ENCODE measurements at regions not wholly inside any gene's neighbourhood (a gene's known extent, or its start where the extent isn't known, plus 50 kb on each side); places are given as distances from the start of the nearest gene placed in this dataset.

DNA sequence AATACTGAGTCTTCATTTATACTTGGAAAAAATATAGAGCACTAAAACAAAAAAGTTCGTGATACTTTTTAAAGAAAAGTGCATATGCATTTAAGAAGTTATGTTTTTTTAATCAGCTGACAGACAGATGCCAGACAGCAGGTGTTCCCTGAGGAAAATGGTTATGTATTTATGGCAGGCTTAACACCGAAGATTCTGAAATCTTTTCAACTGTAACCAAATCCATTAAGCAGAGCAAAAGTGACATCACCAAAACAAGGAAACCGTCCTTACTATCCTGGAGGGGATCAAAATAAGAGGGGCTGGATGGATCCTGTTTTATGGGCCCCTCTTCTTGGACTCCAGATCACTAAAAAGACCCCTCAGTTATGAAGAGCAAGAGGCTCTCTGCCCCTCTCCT lies 404.9 kb upstream of the ADAMTS16 start:
- H3K4me1 ChIP-seq (ENCODE audit: control insufficient read depth, insufficient read depth, low read length) = no peaks in the 10 kb centered on the region
- ChIA-PET POLR2A (no interaction called here), CTCF (interaction anchor here (0.9 kb wide), 1 partner anchor 35 kb away, joined by 3 read pairs; no protein-coding TSS in a partner anchor)
- TF ChIP-seq ZNF626 (tag by site-specific recombination; IDR thresholded peaks at IDR 0.05) = no peak
- TF ChIP-seq ZNF114 (tag by site-specific recombination; IDR thresholded peaks at IDR 0.05) = no peak
- TF ChIP-seq SALL2 (tag by site-specific recombination; IDR thresholded peaks at IDR 0.05; ENCODE audit: borderline replicate concordance) = no peak
- TF ChIP-seq SCRT1 (tag by site-specific recombination; IDR thresholded peaks at IDR 0.05; ENCODE audit: borderline replicate concordance) = no peak
- no peak for TF ChIP-seq ZNF501 (tag by site-specific recombination; IDR thresholded peaks at IDR 0.05)
- no peak for TF ChIP-seq ZNF776 (tag by site-specific recombination; IDR thresholded peaks at IDR 0.05; ENCODE audit: borderline replicate concordance)
- TF ChIP-seq, protein P1, sequence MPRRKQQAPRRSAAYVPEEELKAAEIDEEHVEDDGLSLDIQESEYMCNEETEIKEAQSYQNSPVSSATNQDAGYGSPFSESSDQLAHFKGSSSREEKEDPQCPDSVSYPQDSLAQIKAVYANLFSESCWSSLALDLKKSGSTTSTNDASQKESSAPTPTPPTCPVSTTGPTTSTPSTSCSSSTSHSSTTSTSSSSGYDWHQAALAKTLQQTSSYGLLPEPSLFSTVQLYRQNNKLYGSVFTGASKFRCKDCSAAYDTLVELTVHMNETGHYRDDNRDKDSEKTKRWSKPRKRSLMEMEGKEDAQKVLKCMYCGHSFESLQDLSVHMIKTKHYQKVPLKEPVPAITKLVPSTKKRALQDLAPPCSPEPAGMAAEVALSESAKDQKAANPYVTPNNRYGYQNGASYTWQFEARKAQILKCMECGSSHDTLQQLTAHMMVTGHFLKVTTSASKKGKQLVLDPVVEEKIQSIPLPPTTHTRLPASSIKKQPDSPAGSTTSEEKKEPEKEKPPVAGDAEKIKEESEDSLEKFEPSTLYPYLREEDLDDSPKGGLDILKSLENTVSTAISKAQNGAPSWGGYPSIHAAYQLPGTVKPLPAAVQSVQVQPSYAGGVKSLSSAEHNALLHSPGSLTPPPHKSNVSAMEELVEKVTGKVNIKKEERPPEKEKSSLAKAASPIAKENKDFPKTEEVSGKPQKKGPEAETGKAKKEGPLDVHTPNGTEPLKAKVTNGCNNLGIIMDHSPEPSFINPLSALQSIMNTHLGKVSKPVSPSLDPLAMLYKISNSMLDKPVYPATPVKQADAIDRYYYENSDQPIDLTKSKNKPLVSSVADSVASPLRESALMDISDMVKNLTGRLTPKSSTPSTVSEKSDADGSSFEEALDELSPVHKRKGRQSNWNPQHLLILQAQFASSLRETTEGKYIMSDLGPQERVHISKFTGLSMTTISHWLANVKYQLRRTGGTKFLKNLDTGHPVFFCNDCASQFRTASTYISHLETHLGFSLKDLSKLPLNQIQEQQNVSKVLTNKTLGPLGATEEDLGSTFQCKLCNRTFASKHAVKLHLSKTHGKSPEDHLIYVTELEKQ (tag by site-specific recombination; IDR thresholded peaks at IDR 0.05; ENCODE audit: borderline replicate concordance) = no peak
- TF ChIP-seq ZNF548 (tag by site-specific recombination; IDR thresholded peaks at IDR 0.05) = no peak
- TF ChIP-seq ZNF777 (tag by site-specific recombination; IDR thresholded peaks at IDR 0.05; ENCODE audit: borderline replicate concordance) = no peak
- TF ChIP-seq, protein P2, sequence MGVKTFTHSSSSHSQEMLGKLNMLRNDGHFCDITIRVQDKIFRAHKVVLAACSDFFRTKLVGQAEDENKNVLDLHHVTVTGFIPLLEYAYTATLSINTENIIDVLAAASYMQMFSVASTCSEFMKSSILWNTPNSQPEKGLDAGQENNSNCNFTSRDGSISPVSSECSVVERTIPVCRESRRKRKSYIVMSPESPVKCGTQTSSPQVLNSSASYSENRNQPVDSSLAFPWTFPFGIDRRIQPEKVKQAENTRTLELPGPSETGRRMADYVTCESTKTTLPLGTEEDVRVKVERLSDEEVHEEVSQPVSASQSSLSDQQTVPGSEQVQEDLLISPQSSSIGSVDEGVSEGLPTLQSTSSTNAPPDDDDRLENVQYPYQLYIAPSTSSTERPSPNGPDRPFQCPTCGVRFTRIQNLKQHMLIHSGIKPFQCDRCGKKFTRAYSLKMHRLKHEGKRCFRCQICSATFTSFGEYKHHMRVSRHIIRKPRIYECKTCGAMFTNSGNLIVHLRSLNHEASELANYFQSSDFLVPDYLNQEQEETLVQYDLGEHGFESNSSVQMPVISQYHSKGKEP (tag by site-specific recombination; IDR thresholded peaks at IDR 0.05) = no peak
- TF ChIP-seq REPIN1 (tag by site-specific recombination; IDR thresholded peaks at IDR 0.05; ENCODE audit: low read depth) = no peak
- TF ChIP-seq, protein P3, sequence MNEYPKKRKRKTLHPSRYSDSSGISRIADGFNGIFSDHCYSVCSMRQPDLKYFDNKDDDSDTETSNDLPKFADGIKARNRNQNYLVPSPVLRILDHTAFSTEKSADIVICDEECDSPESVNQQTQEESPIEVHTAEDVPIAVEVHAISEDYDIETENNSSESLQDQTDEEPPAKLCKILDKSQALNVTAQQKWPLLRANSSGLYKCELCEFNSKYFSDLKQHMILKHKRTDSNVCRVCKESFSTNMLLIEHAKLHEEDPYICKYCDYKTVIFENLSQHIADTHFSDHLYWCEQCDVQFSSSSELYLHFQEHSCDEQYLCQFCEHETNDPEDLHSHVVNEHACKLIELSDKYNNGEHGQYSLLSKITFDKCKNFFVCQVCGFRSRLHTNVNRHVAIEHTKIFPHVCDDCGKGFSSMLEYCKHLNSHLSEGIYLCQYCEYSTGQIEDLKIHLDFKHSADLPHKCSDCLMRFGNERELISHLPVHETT (tag by site-specific recombination; IDR thresholded peaks at IDR 0.05) = no peak
- TF ChIP-seq ZNF624 (tag by site-specific recombination; IDR thresholded peaks at IDR 0.05) = no peak
- no peak for TF ChIP-seq ZNF426 (tag by site-specific recombination; IDR thresholded peaks at IDR 0.05)
- no peak for TF ChIP-seq ZNF596 (tag by site-specific recombination; IDR thresholded peaks at IDR 0.05)
- TF ChIP-seq ZFP41 (tag by site-specific recombination; IDR thresholded peaks at IDR 0.05; ENCODE audit: borderline replicate concordance) = no peak
- H3K4me3 ChIP-seq (ENCODE audit: low read depth, low read length) = no peak overlapping the region
- no peaks in the 10 kb centered on the region for H3K36me3 ChIP-seq (ENCODE audit: control insufficient read depth in 2 of 2, insufficient read depth in 1 of 2, low read length in 2 of 2)
- H3K27ac ChIP-seq (ENCODE audit: extremely low read depth, low read depth, low read length) = no peak overlapping the region
- H3K9me3 ChIP-seq (ENCODE audit: control insufficient read depth, insufficient read depth, low read depth, low read length) = no peaks in the 10 kb centered on the region

DNA sequence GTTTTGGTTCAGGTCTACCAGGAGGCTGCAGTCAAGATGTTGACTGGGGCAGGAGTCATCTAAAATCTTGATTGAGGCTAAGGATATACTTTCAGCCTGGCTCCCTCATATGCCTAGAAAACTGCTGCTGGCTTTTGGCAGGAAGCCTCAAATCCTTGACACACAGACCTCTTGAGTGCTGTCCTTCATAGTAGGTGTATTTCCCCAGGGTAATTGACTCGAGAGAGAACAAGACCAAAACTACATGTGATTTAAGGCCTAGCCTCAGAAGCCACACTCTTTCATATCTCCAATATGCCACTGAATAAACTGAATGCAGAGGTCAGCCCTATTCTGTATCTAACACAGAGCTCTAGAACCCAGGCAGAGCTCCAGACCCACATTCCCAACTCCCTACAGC lies 402.3 kb upstream of the ADAMTS16 start:
- no peak overlapping the region for H3K27ac ChIP-seq (ENCODE audit: extremely low read depth, low read depth, low read length)
- no peak overlapping the region for H3K4me3 ChIP-seq (ENCODE audit: low read depth, low read length)
- POLR2A ChIA-PET = no interaction called here
- H3K36me3 ChIP-seq (ENCODE audit: control insufficient read depth in 2 of 2, insufficient read depth in 1 of 2, low read length in 2 of 2) = no peaks in the 10 kb centered on the region
- CTCF ChIA-PET = interaction anchor here (0.5 kb wide), 1 partner anchor 43 kb away, joined by 3 read pairs; no protein-coding TSS in a partner anchor
- H3K9me3 ChIP-seq (ENCODE audit: control insufficient read depth, insufficient read depth, low read depth, low read length) = no peaks in the 10 kb centered on the region
- TF ChIP-seq, protein P4, sequence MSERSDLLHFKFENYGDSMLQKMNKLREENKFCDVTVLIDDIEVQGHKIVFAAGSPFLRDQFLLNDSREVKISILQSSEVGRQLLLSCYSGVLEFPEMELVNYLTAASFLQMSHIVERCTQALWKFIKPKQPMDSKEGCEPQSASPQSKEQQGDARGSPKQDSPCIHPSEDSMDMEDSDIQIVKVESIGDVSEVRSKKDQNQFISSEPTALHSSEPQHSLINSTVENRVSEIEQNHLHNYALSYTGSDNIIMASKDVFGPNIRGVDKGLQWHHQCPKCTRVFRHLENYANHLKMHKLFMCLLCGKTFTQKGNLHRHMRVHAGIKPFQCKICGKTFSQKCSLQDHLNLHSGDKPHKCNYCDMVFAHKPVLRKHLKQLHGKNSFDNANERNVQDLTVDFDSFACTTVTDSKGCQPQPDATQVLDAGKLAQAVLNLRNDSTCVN (tag by site-specific recombination; optimal IDR thresholded peaks at IDR 0.05) = no peak
- no peak for TF ChIP-seq FEZF1 (tag by site-specific recombination; IDR thresholded peaks at IDR 0.05)
- no peaks in the 10 kb centered on the region for H3K4me1 ChIP-seq (ENCODE audit: control insufficient read depth, insufficient read depth, low read length)
